ENCODE measurements at regions not wholly inside any gene's neighbourhood (a gene's known extent, or its start where the extent isn't known, plus 50 kb on each side); places are given as distances from the start of the nearest gene placed in this dataset.

DNA sequence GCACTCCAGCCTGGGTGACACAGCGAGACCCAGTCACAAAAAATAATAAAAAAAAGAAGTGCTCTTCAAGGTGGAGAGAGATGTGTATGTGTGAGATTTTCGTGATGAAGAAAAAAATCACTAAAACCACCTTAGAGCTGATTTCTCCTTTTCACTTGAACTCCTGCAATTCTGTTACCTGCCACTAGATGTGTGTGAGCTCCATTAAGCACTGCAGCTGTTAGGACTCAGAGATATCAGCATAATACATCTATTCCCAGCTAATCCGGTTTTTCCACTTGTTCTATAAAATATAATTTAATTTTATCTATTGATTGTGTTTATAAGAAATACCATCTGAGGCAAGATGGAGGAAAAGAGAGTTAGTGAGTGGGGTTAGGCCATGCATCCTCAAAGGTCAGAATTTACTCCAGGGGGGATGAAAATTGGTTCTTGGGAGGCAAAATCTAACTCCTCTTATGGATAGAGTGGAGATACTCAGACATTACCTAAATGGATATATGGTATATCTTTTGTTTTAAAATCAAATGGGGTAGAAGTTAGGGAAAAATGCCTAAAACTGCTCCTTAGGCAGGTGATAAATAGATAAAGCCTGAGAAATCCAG, 152.7 kb downstream of the IL20RB start:
- no peaks in the 10 kb centered on the region for H3K9me3 ChIP-seq (replicated peaks in 1 of 2; ENCODE audit: control insufficient read depth in 1 of 2, insufficient read depth in 1 of 2, low read length in 2 of 2)
- no peak for DNase-seq
- no peaks in the 10 kb centered on the region for H3K79me2 ChIP-seq (ENCODE audit: insufficient read depth, low read length)
- no peak overlapping the region for H3K27ac ChIP-seq (ENCODE audit: low read depth in 1 of 2, low read length in 2 of 2)
- H3K4me1 ChIP-seq (ENCODE audit: control insufficient read depth in 1 of 2, insufficient read depth in 2 of 2, low read length in 2 of 2), result no peaks in the 10 kb centered on the region
- H3K27me3 Mint-ChIP-seq (ENCODE audit: low read depth in 3 of 3), result peaks cover 6 to 11% (median 8%) of the 10 kb centered on the region in 3 donors
- no peaks in the 10 kb centered on the region for H4K20me1 ChIP-seq (ENCODE audit: insufficient read depth, low read length)
- H3K36me3 ChIP-seq (replicated peaks in 1 of 2; ENCODE audit: control insufficient read depth in 1 of 2, insufficient read depth in 2 of 2, low read length in 2 of 2), result no peaks in the 10 kb centered on the region
- no peaks in the 10 kb centered on the region for H3K36me3 Mint-ChIP-seq
- H3K4me3 ChIP-seq (replicated peaks in 1 of 3; ENCODE audit: low read depth in 2 of 3, low read length in 3 of 3), result no peak overlapping the region
- peaks cover 0 to 11% of the 10 kb centered on the region in 2 donors for H3K27me3 ChIP-seq (ENCODE audit: control insufficient read depth in 2 of 2, insufficient read depth in 2 of 2, low read length in 2 of 2)
- peak; percentile 72 for TF ChIP-seq CTCF (IDR thresholded peaks at IDR 0.05)
- H3K9me3 Mint-ChIP-seq, result no peaks in the 10 kb centered on the region
- whole genome bisulfite sequencing (ENCODE audit: insufficient coverage), result no CpG with 5 or more reads among the region's 3 CpGs
- no peak overlapping the region for H3K4me3 Mint-ChIP-seq
- H3K4me1 Mint-ChIP-seq, result no peaks in the 10 kb centered on the region
- intact Hi-C loops (cut with micrococcal nuclease), result no loop called here
- H3K4me2 ChIP-seq (replicated peaks; ENCODE audit: extremely low read depth, low read length, poor library complexity, severe bottlenecking), result no peak overlapping the region
- no peak overlapping the region for H3K27ac Mint-ChIP-seq
- H3K9ac ChIP-seq (ENCODE audit: insufficient read depth, low read length, poor library complexity, severe bottlenecking), result no peak overlapping the region
- H2AFZ ChIP-seq (ENCODE audit: insufficient read depth, low read depth, low read length, poor library complexity, severe bottlenecking), result no peak overlapping the region

GRCh38 chr3:137111497-137111896, 153.7 kb downstream of the IL20RB start:
- intact Hi-C loops (cut with micrococcal nuclease), result no loop called here
- no peaks in the 10 kb centered on the region for H3K9me3 Mint-ChIP-seq
- H3K4me3 Mint-ChIP-seq, result no peak overlapping the region

More at GRCh38 chr3:137111497-137111896, 153.7 kb downstream of the IL20RB start:
- Histone ChIP-seq H3K36me3 (replicated peaks in 1 of 2; ENCODE audit: control insufficient read depth in 1 of 2, insufficient read depth in 2 of 2, low read length in 2 of 2) (no peaks in the 10 kb centered on the region), H2AFZ (ENCODE audit: insufficient read depth, low read depth, low read length, poor library complexity, severe bottlenecking) (no peak overlapping the region), H3K4me2 (replicated peaks; ENCODE audit: extremely low read depth, low read length, poor library complexity, severe bottlenecking) (no peak overlapping the region), H4K20me1 (ENCODE audit: insufficient read depth, low read length) (no peaks in the 10 kb centered on the region), H3K4me1 (ENCODE audit: control insufficient read depth in 1 of 2, insufficient read depth in 2 of 2, low read length in 2 of 2) (no peaks in the 10 kb centered on the region), H3K27ac (ENCODE audit: low read depth in 1 of 2, low read length in 2 of 2) (no peak overlapping the region), H3K9ac (ENCODE audit: insufficient read depth, low read length, poor library complexity, severe bottlenecking) (no peak overlapping the region), H3K79me2 (ENCODE audit: insufficient read depth, low read length) (no peaks in the 10 kb centered on the region), H3K9me3 (replicated peaks in 1 of 2; ENCODE audit: control insufficient read depth in 1 of 2, insufficient read depth in 1 of 2, low read length in 2 of 2) (no peaks in the 10 kb centered on the region), H3K27me3 (ENCODE audit: control insufficient read depth in 2 of 2, insufficient read depth in 2 of 2, low read length in 2 of 2) (peaks cover 0 to 11% of the 10 kb centered on the region in 2 donors), H3K4me3 (replicated peaks in 1 of 3; ENCODE audit: low read depth in 2 of 3, low read length in 3 of 3) (no peak overlapping the region)
- Mint-ChIP-seq H3K27me3 (ENCODE audit: low read depth in 3 of 3) (peaks cover 5 to 11% (median 10%) of the 10 kb centered on the region in 3 donors), H3K4me1 (no peaks in the 10 kb centered on the region), H3K36me3 (no peaks in the 10 kb centered on the region), H3K27ac (no peak overlapping the region)
- no CpG with 5 or more reads among the region's 8 CpGs for WGBS (ENCODE audit: insufficient coverage)
- TF ChIP-seq CTCF (IDR thresholded peaks at IDR 0.05), result no peak
- DNase-seq, result no peak

Data from CD14-positive monocyte (primary cell).